ENCODE measurements at regions not wholly inside any gene's neighbourhood (a gene's known extent, or its start where the extent isn't known, plus 50 kb on each side); places are given as distances from the start of the nearest gene placed in this dataset.

GRCh38 chr21:38120984-38121855 is 135.6 kb upstream of the KCNJ15 start:
- TF ChIP-seq, protein P1, sequence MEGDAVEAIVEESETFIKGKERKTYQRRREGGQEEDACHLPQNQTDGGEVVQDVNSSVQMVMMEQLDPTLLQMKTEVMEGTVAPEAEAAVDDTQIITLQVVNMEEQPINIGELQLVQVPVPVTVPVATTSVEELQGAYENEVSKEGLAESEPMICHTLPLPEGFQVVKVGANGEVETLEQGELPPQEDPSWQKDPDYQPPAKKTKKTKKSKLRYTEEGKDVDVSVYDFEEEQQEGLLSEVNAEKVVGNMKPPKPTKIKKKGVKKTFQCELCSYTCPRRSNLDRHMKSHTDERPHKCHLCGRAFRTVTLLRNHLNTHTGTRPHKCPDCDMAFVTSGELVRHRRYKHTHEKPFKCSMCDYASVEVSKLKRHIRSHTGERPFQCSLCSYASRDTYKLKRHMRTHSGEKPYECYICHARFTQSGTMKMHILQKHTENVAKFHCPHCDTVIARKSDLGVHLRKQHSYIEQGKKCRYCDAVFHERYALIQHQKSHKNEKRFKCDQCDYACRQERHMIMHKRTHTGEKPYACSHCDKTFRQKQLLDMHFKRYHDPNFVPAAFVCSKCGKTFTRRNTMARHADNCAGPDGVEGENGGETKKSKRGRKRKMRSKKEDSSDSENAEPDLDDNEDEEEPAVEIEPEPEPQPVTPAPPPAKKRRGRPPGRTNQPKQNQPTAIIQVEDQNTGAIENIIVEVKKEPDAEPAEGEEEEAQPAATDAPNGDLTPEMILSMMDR (IDR thresholded peaks at IDR 0.05; ENCODE audit: low read length): no peak
- no peak for TF ChIP-seq EZH2 (IDR thresholded peaks at IDR 0.05; ENCODE audit: borderline replicate concordance, low read length)

Data from OCI-LY1 (cell line).